DMS53 treated with DMSO at 0.1 percent for 48 hours (cell line): ENCODE measurements at regions not wholly inside any gene's neighbourhood (a gene's known extent, or its start where the extent isn't known, plus 50 kb on each side); places are given as distances from the start of the nearest gene placed in this dataset.

Source experiments
- DNase-seq: peaks from one replicate; lab custom pipeline; 2025; ENCODE audit not compliant: unreplicated experiment; lab: John Stamatoyannopoulos, UW

GRCh38 chr1:222243902-222244301 is 304.0 kb downstream of the HHIPL2 start:
- peak; percentile 59 for DNase-seq

- DNase-seq: no peak
These were observed 305.4 kb downstream of the HHIPL2 start for GRCh38 chr1:222242492-222242891.

DNA sequence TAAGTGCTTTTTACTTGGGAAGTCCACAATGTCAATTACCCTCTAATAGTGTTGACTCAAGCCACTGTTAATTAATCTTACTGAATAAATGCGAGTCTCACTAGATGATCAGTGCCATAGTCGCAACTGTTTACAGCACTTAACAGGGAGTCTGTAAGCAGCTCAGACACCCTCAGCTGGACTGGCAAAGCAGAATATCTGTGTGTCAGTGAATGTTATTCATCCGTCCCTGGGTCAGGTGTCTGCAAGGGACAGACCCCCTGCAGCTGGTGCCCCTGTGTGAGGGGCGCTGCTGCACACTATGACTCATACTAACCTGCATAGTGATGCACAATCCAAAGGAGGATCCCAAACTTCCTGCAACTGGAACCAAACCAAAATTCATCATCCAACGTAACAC is 306.5 kb downstream of the HHIPL2 start:
- DNase-seq: no peak

DNA sequence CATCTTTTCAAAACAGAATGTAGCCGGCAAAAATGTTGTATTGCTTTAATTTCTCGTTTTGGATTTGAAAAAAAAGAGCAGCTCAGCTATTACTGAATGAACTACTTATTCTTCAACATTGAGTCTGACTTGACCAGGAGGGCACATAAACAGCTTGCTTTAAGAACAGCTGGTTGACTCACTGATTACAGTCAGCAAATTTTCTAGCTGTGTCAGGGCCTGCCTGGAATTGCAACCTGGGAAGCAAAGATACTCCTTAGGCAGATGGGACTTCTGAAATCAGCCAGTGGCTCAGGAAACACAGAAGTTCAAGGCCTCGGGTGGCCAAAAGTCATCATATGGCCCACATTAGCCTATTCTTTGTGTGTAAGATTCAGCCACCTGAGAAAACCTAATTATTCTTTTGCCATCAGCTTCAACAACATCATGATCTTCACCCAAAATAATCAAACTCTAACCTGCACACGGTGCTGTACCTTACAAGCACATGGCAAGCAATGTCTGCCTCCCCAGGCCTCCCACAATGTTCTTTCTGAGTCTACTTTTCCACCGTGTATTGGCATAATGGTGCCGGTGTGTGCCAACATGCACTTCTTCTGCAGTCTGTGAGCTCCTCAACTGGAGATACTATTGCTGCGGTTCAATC is 307.2 kb downstream of the HHIPL2 start:
- DNase-seq: peak; percentile 13

DNA sequence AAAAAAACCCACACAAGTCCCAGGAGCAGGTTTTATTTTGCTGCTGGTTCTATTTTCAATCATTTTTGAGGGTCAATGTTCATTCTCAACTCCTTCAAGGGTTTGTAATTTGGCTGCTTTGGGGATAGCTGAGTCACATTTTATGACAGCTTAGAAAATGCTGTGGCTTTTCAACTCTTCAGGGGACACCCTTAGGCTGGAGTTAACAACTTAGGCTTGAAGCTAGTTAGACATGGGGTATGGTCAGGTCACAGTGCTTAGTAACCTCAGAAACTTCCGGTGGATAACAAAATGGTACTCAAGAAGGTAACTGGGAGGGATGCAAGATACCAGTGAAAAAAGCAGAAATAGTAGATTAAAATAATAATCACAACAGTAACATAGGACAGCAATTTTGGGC is 308.8 kb downstream of the HHIPL2 start:
- no peak for DNase-seq

GRCh38 chr1:222234351-222234750 is 313.6 kb downstream of the HHIPL2 start:
- no peak for DNase-seq

DNA sequence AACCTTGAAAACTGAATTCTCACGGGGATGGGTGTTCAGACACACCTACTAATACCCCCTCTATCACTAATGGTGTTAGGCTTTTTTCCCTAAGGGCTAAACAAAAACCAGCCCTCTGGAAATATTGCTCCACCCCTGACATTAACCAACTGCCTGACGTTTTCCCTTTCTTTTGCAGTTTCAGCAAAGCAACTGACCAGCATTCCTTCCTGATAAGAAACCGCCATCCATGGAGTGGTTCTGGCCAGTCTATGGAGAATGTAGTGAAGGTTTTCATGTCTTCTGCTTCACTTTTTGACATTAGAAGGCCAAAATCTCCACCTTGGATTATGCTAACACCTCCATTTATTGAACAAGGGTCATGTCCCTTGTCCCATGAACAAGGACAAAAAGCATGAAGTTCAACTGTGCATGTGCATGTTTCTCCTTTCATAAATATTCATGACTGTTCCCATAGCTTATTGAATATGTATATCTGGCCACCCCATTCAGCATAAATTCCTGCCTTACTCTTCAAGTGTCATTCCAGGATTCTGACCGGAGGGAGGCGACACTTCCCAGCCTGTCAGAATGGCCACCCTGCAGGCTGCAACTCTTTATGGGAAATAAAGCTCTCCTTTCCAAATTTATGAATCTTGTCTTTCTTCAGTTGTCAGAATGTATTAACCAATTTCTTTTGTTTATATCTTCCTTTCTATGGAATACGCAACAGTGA is 314.3 kb downstream of the HHIPL2 start:
- no peak for DNase-seq

GRCh38 chr1:222232842-222233241 is 315.1 kb downstream of the HHIPL2 start:
- DNase-seq: no peak

GRCh38 chr1:222229672-222230312 is 318.1 kb downstream of the HHIPL2 start:
- no peak for DNase-seq

DNA sequence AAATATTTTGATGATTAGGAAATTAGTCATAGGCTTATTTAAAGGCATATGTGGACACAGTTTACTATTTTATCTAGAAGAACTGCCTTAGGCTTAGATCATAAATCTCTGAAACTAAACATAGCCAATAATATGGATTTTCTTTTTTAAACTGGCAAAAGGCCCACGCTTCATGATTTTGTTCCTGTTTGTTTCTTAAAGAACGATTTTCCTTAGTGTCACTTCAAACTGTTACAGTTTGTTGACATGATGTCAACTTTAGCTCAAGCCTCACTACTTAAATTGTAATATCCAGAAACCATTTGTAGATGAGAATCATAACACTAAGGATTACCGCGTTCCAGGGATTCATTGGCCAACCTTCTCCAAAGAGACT is 322.6 kb downstream of the HHIPL2 start:
- DNase-seq: no peak

DNA sequence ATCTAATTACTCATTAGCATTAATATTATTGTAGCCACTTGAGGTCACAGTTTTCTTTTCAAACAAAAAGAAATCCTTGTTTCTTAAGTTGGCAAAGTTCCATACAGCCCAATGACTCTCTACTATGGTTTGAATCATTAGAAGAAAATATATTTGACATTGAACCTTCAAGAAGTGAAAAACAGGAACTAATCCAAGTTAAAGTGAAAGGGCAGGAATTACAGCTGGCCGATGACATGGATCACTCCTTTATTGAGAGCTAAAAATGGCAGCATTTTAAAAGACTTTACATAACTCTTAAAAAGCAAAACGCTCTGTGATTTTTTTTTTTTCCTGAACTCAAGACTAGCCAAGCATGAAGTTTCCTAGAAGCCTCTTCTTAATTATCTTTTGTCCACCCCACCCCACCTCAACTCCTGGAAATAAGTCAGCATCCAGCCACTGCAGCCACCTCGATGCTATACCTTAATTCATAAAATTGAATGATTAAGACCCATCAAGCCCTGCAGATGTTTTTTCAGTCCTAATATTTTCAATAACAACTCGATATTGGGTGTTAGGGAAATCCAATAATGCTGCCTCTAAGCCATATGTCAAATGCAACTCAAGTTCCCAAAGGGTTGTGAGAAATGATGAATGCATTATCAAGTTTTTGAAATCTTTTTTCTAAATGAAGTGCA is 323.1 kb downstream of the HHIPL2 start:
- DNase-seq: no peak

DNA sequence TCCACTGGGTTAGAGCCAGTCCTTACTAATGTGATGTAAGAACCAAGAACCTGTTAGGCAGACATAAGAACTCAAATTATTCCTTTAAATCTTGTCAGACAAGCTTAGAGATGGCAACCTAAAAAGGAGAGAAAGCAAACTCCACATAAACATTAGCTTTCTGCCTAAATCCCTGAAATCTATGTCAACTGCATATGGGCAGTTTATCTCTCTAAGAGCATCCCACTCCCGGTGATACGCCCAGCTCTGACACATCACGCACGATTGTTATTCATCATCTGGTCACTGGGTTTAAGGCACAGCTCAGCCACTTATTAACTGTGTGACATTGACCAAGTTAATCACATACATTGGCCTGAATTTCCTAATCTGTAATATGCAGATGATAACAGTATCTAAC is 323.7 kb downstream of the HHIPL2 start:
- DNase-seq: no peak

DNA sequence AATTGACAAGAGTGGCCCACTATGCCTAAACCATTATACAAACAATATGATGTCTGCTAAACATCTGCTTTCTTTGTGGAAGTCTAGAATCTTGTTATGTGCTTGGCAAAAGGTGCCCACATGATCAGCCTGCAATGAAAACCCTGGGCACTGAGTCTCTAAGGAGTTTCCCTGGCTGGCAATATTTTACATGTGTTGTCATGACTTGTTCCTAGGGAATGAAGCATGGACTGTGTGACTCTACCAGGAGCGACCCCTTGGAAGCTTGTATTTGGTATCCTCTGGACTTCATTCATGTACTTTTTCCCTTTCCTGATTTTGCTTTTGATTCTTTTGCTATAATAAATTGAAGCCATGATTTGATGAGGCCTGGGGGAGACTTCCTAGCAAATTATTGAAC is 324.9 kb downstream of the HHIPL2 start:
- DNase-seq: no peak

- DNase-seq: no peak
These were observed 331.6 kb downstream of the HHIPL2 start for GRCh38 chr1:222216255-222216754.

DNA sequence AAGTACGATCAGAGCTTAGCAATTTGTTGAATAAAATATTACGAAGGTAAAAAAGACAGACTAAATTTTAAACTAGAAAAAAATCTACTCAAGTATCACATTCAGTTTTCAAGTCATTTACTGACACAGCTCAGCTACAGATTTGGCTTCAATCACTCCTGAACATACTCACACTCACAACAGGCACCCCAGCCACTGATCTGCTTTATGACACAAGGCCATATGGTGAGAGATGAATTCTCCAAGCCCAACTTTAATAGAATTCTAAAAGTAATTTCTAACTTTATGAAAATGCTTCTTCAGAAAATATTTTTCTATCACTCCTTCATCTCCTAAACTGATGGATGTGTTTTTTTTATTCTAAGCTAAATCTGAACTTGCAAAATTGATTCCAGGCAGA is 337.1 kb downstream of the HHIPL2 start:
- DNase-seq: no peak

GRCh38 chr1:222204475-222204874 is 343.4 kb downstream of the HHIPL2 start:
- DNase-seq: no peak

DNA sequence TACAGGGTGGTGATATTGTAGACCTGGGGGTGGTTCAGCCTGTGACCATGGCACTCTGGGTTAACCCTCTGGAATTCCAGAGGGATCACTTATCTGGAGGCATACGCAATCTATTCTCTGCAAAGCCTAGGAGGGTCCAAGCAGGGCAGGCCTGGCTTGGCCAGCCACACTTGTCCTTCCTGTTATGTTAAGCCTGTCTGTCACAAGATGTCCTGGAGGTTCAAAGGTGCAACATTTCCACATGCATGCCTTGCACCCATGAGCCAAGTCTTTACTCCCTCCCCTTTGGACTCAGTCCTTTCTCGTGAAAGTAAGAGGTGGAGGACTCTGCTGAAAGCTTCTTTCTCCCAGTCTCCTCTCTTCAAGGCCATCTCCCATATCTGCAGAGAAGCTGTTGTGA is 345.1 kb downstream of the HHIPL2 start:
- DNase-seq: no peak

- DNase-seq: no peak
These were observed 351.2 kb downstream of the HHIPL2 start for GRCh38 chr1:222196736-222197135.

DNA sequence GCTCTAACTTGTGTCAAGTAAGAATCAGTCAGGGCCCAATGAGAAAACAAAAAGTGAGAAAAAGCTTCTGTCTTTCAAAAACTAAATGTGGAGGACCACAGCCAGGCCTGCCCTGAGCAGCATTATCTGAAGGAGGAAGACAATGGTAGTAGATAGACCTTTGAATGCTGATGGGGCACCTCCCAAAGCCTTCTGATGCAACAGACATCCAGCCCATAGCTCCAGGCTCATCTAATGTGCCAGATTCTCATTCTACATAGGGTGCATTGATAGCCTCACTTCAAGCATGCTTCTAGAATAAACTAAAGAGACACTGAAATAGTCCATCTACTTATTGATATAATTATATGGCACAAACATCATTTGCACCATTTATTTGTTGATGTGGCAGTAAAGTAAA is 351.6 kb downstream of the HHIPL2 start:
- no peak for DNase-seq

- DNase-seq: peak; percentile 4
These were observed 352.0 kb downstream of the HHIPL2 start for GRCh38 chr1:222195857-222196256.

- no peak for DNase-seq
These were observed 358.7 kb downstream of the HHIPL2 start for GRCh38 chr1:222189218-222189617.
